ENCODE measurements at regions not wholly inside any gene's neighbourhood (a gene's known extent, or its start where the extent isn't known, plus 50 kb on each side); places are given as distances from the start of the nearest gene placed in this dataset.
A peak's percentile ranks its signal among the peaks of the same experiment; 100 is the strongest.

GRCh38 chr16:86945166-86945900 is 367.0 kb downstream of the FOXL1 start:
- no peak overlapping the region for H3K4me3 ChIP-seq (ENCODE audit: low read length)
- DNase-seq (ENCODE audit: low read depth): no peak
- no peak for TF ChIP-seq CTCF (IDR thresholded peaks at IDR 0.05; ENCODE audit: insufficient read depth, low read depth, low read length, missing control alignments)

- H3K4me3 ChIP-seq (ENCODE audit: low read length): no peak overlapping the region
- DNase-seq (ENCODE audit: low read depth): no peak
- no peak for TF ChIP-seq CTCF (IDR thresholded peaks at IDR 0.05; ENCODE audit: insufficient read depth, low read depth, low read length, missing control alignments)
These were observed 368.0 kb downstream of the FOXL1 start for GRCh38 chr16:86946396-86946795.

DNA sequence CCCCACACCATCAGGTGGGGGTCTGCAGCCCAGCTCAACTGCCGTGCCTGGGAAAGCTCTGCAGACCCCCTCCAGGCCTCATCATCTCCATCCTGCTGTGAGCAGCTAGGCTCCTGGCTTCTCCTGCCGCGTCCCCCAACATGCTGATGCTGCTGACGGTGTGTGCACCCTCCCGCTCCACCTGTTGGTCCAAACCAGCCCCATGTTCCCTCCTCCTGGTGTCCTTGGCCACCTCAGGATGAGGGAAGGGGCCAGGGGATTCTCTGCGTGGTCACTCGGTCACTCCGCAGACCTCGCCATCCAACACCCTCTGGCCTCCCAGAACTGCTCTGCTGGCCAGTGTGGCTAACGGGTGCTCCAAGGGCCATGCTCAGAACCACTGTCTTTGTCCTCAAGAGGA is 368.6 kb downstream of the FOXL1 start:
- no peak for TF ChIP-seq CTCF (IDR thresholded peaks at IDR 0.05; ENCODE audit: insufficient read depth, low read depth, low read length, missing control alignments)
- H3K4me3 ChIP-seq (ENCODE audit: low read length): no peak overlapping the region
- no peak for DNase-seq (ENCODE audit: low read depth)

GRCh38 chr16:86948046-86948445 is 369.1 kb downstream of the C16orf95 start:
- no peak overlapping the region for H3K4me3 ChIP-seq (ENCODE audit: low read length)
- TF ChIP-seq CTCF (IDR thresholded peaks at IDR 0.05; ENCODE audit: insufficient read depth, low read depth, low read length, missing control alignments): no peak
- DNase-seq (ENCODE audit: low read depth): no peak

DNA sequence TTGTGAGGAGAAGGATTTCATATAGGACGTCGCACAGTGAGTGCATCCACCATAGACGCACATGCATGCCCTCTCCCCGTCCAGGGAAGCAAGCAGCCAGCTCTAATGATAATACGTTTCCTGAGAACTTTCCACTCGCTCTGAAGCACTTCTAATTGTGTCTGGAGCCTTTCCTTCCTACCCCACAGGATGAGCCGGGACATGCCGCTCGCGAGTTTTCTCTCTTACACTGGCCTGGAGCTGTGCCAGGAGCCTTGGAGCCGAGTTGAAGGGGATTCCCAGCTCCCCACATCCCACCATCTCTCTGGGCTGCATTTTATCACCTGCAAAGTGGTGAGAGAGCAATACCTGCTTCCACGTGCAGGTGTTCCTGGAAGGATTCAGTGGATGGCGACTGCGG is 368.1 kb downstream of the C16orf95 start:
- H3K4me3 ChIP-seq (ENCODE audit: low read length): no peak overlapping the region
- DNase-seq (ENCODE audit: low read depth): peak; percentile 53
- TF ChIP-seq CTCF (IDR thresholded peaks at IDR 0.05; ENCODE audit: insufficient read depth, low read depth, low read length, missing control alignments): no peak

- no peak for TF ChIP-seq CTCF (IDR thresholded peaks at IDR 0.05; ENCODE audit: insufficient read depth, low read depth, low read length, missing control alignments)
- DNase-seq (ENCODE audit: low read depth): no peak
- no peak overlapping the region for H3K4me3 ChIP-seq (ENCODE audit: low read length)
These were observed 367.6 kb downstream of the C16orf95 start for GRCh38 chr16:86949630-86950029.
